WTC11 (cell line): ENCODE measurements at regions not wholly inside any gene's neighbourhood (a gene's known extent, or its start where the extent isn't known, plus 50 kb on each side); places are given as distances from the start of the nearest gene placed in this dataset.
"Not testable (repeated sequence)": the region's sequence is repeated elsewhere in the genome, so short reads cannot be mapped to it uniquely, and the experiment has no call there.

Experiments used
- ATAC-seq: fragments of 200-7000 bp; cut with Tn5 transposase; 2 replicates; pipeline ENCODE4 v1.10.0; 2021; ENCODE audit warnings: mild to moderate bottlenecking, moderate library complexity
- CTCF ChIA-PET: fragments of 300-600 bp; sonication (Branson Sonifier 250); formaldehyde crosslinking; loops from one replicate; lab custom pipeline; 2021; ENCODE audit warnings: antibody characterized with exemption; lab: Charles Lee
- POLR2A ChIA-PET: fragments of 350-600 bp; sonication (Branson Sonifier 250); formaldehyde crosslinking; loops from one replicate; lab custom pipeline; 2021; ENCODE audit warnings: antibody characterized with exemption; lab: Charles Lee
- DNase-seq: peaks from one replicate; pipeline ENCODE4 v3.0.0; 2021; ENCODE audit warnings: low spot score
- H3K27ac Mint-ChIP-seq: 2 replicates; pipeline ENCODE4 v1.8.0; 2021; ENCODE audit warnings: mixed read lengths
- H3K27me3 Mint-ChIP-seq: 2 replicates; pipeline ENCODE4 v1.8.0; 2021; ENCODE audit warnings: low read depth, mild to moderate bottlenecking, moderate library complexity, mixed read lengths
- H3K36me3 Mint-ChIP-seq: 2 replicates; pipeline ENCODE4 v1.8.0; 2021; ENCODE audit warnings: mixed read lengths
- H3K4me1 Mint-ChIP-seq: 2 replicates; pipeline ENCODE4 v1.8.0; 2022; ENCODE audit warnings: mixed read lengths
- H3K4me3 Mint-ChIP-seq: 2 replicates; pipeline ENCODE4 v1.8.0; 2021; ENCODE audit warnings: mild to moderate bottlenecking, moderate library complexity, mixed read lengths
- H3K9me3 Mint-ChIP-seq: 2 replicates; pipeline ENCODE4 v1.8.0; 2021; ENCODE audit warnings: mixed read lengths
- FOXJ3 ChIP-seq: sonication (generic); formaldehyde crosslinking; IDR thresholded peaks from 2 replicates; pipeline ENCODE4 v1.9.0; 2021; ENCODE audit warnings: missing genetic modification reagents, mild to moderate bottlenecking, borderline replicate concordance
- GABPB1 ChIP-seq: sonication (generic); formaldehyde crosslinking; IDR thresholded peaks from 2 replicates; pipeline ENCODE4 v1.8.1; 2023; ENCODE audit warnings: mild to moderate bottlenecking, missing genetic modification reagents
- ZNF219 ChIP-seq: sonication (generic); formaldehyde crosslinking; IDR thresholded peaks from 2 replicates; pipeline ENCODE4 v1.8.0; 2023; ENCODE audit warnings: missing genetic modification reagents, mild to moderate bottlenecking, borderline replicate concordance
- ZNF416 ChIP-seq: fragments of 250-450 bp; sonication (Bioruptor Pico); IDR thresholded peaks from 2 replicates; pipeline ENCODE4 v1.9.0; 2021; ENCODE audit warnings: mild to moderate bottlenecking, inconsistent platforms
- TF ChIP-seq, protein P1 (sequence below): sonication (generic); formaldehyde crosslinking; IDR thresholded peaks from 2 replicates; pipeline ENCODE4 v1.8.1; 2022; ENCODE audit warnings: low read depth, mild to moderate bottlenecking, moderate library complexity, missing genetic modification reagents, borderline replicate concordance
- TF ChIP-seq, protein P2 (sequence below): sonication (generic); formaldehyde crosslinking; IDR thresholded peaks from 2 replicates; pipeline ENCODE4 v1.8.0; 2022; ENCODE audit warnings: mild to moderate bottlenecking, missing genetic modification reagents
- TF ChIP-seq, protein P3 (sequence below): sonication (generic); formaldehyde crosslinking; IDR thresholded peaks from 2 replicates; pipeline ENCODE4 v1.8.1; 2022; ENCODE audit warnings: low read depth, missing genetic modification reagents, borderline replicate concordance
- TF ChIP-seq, protein P4 (sequence below): sonication (generic); formaldehyde crosslinking; IDR thresholded peaks from 2 replicates; pipeline ENCODE4 v1.8.1; 2023; ENCODE audit warnings: mild to moderate bottlenecking, missing genetic modification reagents, borderline replicate concordance

DNA sequence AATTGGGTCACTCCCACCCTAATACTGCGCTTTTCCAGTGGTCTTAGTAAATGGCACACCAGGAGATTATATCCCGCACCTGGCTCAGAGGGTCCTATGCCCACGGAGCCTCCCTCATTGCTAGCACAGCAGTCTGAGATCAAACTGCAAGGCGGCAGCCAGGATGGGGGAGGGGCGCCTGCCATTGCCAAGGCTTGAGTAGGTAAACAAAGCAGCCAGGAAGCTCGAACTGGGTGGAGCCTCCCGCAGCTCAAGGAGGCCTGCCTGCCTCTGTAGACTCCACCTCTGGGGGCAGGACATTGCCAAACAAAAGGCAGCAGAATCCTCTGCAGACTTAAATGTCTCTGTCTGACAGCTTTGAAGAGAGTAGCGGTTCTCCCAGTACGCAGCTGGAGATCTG is 52.4 kb upstream of the PMPCB start:
- peaks cover 18% of the 10 kb centered on the region for H3K36me3 Mint-ChIP-seq
- ATAC-seq, H3K4me3 Mint-ChIP-seq, H3K4me1 Mint-ChIP-seq, CTCF ChIA-PET, H3K27ac Mint-ChIP-seq, POLR2A ChIA-PET: not testable (repeated sequence)
- peaks cover 11% of the 10 kb centered on the region for H3K27me3 Mint-ChIP-seq
- H3K9me3 Mint-ChIP-seq: peaks cover 48% of the 10 kb centered on the region
- DNase-seq: peak; percentile 17

DNA sequence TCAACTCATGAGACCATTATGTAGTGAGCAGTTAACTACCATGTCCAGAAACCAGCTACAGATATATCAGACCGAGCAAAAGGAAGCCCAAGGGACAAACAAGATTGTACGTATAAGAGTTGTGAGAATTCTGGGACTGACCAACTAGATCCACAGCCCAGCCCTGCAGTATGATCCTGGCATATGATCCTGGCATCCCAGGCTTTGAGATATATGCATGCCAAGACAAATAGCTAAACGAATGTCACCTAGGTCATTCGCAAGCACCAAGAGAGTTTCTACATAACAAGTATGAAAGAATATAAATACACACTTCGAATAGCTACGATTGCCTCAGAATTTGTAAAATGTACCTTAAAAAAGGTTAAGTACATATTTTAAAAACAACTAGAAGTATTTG is 56.4 kb upstream of the PMPCB start:
- ATAC-seq (no peak), DNase-seq (no peak)
- ChIA-PET POLR2A (no interaction called here), CTCF (no interaction called here)
- H3K4me3 Mint-ChIP-seq: no peak overlapping the region
- TF ChIP-seq FOXJ3 (CRISPR knock-in tag): no peak
- no peak for TF ChIP-seq ZNF219 (CRISPR knock-in tag)
- TF ChIP-seq, protein P1, sequence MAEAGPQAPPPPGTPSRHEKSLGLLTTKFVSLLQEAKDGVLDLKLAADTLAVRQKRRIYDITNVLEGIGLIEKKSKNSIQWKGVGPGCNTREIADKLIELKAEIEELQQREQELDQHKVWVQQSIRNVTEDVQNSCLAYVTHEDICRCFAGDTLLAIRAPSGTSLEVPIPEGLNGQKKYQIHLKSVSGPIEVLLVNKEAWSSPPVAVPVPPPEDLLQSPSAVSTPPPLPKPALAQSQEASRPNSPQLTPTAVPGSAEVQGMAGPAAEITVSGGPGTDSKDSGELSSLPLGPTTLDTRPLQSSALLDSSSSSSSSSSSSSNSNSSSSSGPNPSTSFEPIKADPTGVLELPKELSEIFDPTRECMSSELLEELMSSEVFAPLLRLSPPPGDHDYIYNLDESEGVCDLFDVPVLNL (CRISPR knock-in tag): no peak
- TF ChIP-seq, protein P2, sequence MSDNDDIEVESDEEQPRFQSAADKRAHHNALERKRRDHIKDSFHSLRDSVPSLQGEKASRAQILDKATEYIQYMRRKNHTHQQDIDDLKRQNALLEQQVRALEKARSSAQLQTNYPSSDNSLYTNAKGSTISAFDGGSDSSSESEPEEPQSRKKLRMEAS (CRISPR knock-in tag): no peak
- no peak for TF ChIP-seq ZNF416 (CRISPR knock-in tag)
- TF ChIP-seq, protein P3, sequence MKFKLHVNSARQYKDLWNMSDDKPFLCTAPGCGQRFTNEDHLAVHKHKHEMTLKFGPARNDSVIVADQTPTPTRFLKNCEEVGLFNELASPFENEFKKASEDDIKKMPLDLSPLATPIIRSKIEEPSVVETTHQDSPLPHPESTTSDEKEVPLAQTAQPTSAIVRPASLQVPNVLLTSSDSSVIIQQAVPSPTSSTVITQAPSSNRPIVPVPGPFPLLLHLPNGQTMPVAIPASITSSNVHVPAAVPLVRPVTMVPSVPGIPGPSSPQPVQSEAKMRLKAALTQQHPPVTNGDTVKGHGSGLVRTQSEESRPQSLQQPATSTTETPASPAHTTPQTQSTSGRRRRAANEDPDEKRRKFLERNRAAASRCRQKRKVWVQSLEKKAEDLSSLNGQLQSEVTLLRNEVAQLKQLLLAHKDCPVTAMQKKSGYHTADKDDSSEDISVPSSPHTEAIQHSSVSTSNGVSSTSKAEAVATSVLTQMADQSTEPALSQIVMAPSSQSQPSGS (CRISPR knock-in tag): no peak
- TF ChIP-seq GABPB1 (CRISPR knock-in tag): no peak
- TF ChIP-seq, protein P4, sequence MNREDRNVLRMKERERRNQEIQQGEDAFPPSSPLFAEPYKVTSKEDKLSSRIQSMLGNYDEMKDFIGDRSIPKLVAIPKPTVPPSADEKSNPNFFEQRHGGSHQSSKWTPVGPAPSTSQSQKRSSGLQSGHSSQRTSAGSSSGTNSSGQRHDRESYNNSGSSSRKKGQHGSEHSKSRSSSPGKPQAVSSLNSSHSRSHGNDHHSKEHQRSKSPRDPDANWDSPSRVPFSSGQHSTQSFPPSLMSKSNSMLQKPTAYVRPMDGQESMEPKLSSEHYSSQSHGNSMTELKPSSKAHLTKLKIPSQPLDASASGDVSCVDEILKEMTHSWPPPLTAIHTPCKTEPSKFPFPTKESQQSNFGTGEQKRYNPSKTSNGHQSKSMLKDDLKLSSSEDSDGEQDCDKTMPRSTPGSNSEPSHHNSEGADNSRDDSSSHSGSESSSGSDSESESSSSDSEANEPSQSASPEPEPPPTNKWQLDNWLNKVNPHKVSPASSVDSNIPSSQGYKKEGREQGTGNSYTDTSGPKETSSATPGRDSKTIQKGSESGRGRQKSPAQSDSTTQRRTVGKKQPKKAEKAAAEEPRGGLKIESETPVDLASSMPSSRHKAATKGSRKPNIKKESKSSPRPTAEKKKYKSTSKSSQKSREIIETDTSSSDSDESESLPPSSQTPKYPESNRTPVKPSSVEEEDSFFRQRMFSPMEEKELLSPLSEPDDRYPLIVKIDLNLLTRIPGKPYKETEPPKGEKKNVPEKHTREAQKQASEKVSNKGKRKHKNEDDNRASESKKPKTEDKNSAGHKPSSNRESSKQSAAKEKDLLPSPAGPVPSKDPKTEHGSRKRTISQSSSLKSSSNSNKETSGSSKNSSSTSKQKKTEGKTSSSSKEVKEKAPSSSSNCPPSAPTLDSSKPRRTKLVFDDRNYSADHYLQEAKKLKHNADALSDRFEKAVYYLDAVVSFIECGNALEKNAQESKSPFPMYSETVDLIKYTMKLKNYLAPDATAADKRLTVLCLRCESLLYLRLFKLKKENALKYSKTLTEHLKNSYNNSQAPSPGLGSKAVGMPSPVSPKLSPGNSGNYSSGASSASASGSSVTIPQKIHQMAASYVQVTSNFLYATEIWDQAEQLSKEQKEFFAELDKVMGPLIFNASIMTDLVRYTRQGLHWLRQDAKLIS (CRISPR knock-in tag): no peak
- H3K4me1 Mint-ChIP-seq: no peaks in the 10 kb centered on the region
- no peak overlapping the region for H3K27ac Mint-ChIP-seq
- H3K27me3 Mint-ChIP-seq: peaks cover 4% of the 10 kb centered on the region; the same call in 1 of the 2 replicates
- H3K36me3 Mint-ChIP-seq: peaks cover 18% of the 10 kb centered on the region
- peaks cover 25% of the 10 kb centered on the region for H3K9me3 Mint-ChIP-seq

DNA sequence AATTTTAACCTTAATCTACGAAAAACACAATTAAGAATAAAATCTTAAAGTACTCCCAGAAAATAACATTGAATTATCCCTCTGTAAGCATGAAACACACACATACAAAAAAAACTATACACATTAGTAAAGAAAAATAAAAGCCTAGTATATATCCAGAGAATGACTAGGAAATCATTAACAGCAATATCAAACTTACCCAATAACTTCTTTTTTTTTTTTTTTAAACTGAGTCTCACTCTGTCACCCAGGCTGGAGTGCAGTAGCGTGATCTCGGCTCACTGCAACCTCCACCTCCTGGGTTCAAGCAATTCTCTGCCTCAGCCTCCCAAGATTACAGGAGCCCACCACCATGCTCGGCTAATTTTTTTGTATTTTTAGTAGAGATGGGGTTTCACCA is 61.4 kb upstream of the PMPCB start:
- H3K4me1 Mint-ChIP-seq, POLR2A ChIA-PET, CTCF ChIA-PET, H3K36me3 Mint-ChIP-seq, H3K4me3 Mint-ChIP-seq, DNase-seq, H3K27me3 Mint-ChIP-seq, H3K9me3 Mint-ChIP-seq, ATAC-seq, H3K27ac Mint-ChIP-seq: not testable (repeated sequence)

DNA sequence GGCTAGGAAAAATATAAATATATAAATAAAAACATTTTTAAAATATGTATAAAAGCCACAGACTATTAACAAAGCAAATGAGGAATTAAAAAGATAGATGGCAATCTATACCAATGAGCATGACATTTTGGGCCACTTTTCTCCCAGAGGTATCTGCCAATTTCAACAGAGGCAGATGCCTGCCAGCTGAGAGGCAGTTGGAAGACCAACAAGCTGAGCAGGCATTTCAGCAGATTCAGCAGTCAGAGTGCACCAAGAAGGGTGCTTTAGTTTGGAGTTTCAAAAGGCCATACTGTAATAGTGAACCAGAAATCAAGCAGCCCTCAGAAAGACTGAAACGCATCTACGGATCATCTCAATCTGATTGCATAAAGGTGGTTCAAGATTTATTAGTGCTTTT is 62.4 kb upstream of the PMPCB start:
- H3K27ac Mint-ChIP-seq, DNase-seq, H3K4me1 Mint-ChIP-seq, H3K4me3 Mint-ChIP-seq, CTCF ChIA-PET, H3K27me3 Mint-ChIP-seq, H3K9me3 Mint-ChIP-seq, H3K36me3 Mint-ChIP-seq, POLR2A ChIA-PET, ATAC-seq: not testable (repeated sequence)

DNA sequence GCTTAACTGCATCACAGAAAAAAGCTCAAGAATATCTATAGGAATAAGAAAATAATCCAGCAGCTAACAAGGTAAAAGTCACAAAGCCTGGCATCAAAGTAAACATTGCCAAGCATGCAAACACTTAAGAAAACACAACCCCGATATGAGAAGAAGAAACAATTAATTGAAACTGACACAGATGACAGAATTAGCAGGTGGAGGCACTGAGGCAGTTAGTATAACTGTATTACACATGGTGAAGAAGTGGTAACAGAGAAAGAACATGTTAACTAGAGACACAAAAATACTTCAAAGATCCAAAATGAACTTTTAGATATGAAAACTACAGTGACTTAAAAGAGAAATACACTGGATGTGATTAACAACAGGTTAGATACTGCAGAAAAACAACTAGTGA is 69.4 kb upstream of the PMPCB start:
- DNase-seq, POLR2A ChIA-PET, CTCF ChIA-PET, H3K36me3 Mint-ChIP-seq, ATAC-seq, H3K4me3 Mint-ChIP-seq, H3K9me3 Mint-ChIP-seq, H3K27me3 Mint-ChIP-seq, H3K4me1 Mint-ChIP-seq, H3K27ac Mint-ChIP-seq: not testable (repeated sequence)

DNA sequence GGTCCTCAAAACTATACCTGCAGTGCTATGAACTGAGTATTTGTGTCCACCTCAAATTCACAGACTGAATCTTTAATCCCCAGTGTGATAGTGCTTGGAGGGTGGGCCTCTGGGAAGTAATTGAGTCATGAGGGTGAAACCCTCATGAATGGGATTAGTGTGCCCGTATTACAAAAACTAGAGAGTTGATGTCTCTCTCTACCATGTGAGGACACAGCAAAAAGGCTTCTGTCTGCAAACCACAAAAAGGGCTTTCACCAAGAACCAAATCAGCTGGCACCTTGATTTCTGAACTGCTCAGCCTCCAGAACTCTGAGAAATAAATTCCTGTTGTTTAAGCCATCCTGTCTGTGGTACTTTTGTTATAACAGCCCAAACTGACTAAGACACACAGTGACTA is 71.4 kb upstream of the PMPCB start:
- H3K9me3 Mint-ChIP-seq, CTCF ChIA-PET, ATAC-seq: not testable (repeated sequence)

DNA sequence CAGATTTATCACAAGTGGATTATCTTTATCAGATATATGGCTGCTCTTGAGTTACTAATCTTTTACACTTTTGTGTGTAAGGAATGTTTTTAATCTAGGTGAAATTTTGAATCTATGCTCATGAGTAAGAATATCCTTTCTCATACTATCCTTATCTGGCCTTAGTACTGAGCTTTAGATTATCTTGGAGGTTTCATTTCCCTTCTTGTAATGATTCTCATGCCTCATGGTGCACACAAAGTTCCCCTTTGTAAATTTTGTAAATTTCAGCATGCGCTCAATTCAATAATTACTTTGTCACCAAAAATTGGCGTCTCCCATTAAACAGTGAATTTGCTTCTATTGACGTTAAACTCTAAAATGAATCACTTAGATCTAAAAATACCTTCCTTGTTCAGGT is 74.2 kb upstream of the NAPEPLD start:
- H3K9me3 Mint-ChIP-seq, H3K27me3 Mint-ChIP-seq, DNase-seq, ATAC-seq, H3K36me3 Mint-ChIP-seq, H3K4me1 Mint-ChIP-seq, H3K27ac Mint-ChIP-seq, POLR2A ChIA-PET, CTCF ChIA-PET, H3K4me3 Mint-ChIP-seq: not testable (repeated sequence)

More for the DNA sequence above, 71.4 kb upstream of the PMPCB start:
- H3K27me3 Mint-ChIP-seq, DNase-seq, POLR2A ChIA-PET, H3K4me3 Mint-ChIP-seq, H3K4me1 Mint-ChIP-seq, H3K36me3 Mint-ChIP-seq, H3K27ac Mint-ChIP-seq: not testable (repeated sequence)

DNA sequence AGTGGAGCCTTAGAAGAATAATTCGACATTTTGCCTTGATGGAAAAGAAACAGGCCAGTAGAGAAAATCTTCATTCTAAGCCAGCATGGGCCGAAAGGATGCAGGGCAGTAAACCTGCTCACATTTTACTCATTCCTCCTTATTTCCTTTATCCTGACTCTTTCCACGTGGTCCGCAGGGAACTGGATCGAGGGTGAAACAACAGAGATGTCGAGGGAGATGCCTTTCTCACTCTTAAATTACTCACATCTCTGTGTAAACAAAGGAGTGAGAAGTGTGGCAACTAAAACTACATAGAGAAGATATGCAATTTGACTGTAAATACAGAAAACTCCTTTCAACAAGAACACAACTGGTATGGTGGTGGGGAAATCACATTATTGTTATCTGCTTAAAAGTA is 62.1 kb upstream of the NAPEPLD start:
- POLR2A ChIA-PET, H3K36me3 Mint-ChIP-seq, CTCF ChIA-PET, DNase-seq, H3K4me3 Mint-ChIP-seq, H3K27me3 Mint-ChIP-seq, H3K4me1 Mint-ChIP-seq, H3K9me3 Mint-ChIP-seq: not testable (repeated sequence)
- ATAC-seq: peak; percentile 51
- peak overlapping the region; percentile 12; the same call in 1 of the 2 replicates for H3K27ac Mint-ChIP-seq
